ENCODE measurements at regions not wholly inside any gene's neighbourhood (a gene's known extent, or its start where the extent isn't known, plus 50 kb on each side); places are given as distances from the start of the nearest gene placed in this dataset.
A peak's percentile ranks its signal among the peaks of the same experiment; 100 is the strongest.
"Not testable (repeated sequence)": the region's sequence is repeated elsewhere in the genome, so short reads cannot be mapped to it uniquely, and the experiment has no call there.

DNA sequence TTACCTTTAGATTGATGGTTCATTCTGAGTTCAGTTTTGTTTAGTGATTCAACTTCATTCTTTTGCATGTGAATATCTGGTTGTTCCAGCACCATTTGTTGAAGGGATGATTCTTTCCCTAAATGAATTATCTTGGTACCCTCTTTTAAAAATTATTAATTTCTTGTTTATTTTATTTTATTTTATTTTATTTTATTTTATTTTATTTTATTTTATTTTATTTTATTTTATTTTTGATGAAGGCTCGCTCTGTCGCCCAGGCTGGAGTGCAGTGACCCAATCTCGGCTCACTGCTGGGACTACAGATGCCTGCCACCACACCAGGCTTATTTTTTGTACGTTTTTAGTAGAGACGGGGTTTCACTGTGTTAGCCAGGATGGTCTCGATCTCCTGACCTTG is 141.4 kb upstream of the S1PR3 start:
- not testable (repeated sequence) for H3K36me3 ChIP-seq; H3K27me3 ChIP-seq; H3K27ac ChIP-seq; H3K4me3 ChIP-seq; H3K4me1 ChIP-seq; H3K9me3 ChIP-seq (replicated peaks); DNase-seq

DNA sequence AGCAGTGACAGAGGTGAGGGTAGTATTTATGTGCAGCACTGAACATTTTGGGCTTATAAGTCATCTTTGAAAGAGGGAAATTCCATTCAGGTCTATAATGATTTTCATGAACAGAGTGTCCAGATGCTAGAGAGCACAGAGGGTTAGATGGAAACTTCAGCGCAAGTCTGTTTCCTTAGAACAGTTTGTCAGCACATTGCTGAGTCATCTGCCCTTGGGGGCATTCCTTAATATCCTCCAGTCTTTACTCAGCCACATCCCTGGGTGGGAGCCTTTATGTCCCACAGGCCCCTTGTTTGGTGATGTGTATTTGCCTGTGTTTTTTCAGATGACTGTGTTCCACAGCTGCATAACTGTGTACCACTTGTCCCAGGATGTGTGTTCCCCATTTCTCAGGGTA is 138.5 kb upstream of the S1PR3 start:
- Histone ChIP-seq H3K27me3 (no peaks in the 10 kb centered on the region), H3K27ac (no peak overlapping the region), H3K4me1 (no peaks in the 10 kb centered on the region), H3K4me3 (no peak overlapping the region), H3K9me3 (replicated peaks) (no peaks in the 10 kb centered on the region), H3K36me3 (no peaks in the 10 kb centered on the region)
- peak; percentile 39 to 57 for DNase-seq

DNA sequence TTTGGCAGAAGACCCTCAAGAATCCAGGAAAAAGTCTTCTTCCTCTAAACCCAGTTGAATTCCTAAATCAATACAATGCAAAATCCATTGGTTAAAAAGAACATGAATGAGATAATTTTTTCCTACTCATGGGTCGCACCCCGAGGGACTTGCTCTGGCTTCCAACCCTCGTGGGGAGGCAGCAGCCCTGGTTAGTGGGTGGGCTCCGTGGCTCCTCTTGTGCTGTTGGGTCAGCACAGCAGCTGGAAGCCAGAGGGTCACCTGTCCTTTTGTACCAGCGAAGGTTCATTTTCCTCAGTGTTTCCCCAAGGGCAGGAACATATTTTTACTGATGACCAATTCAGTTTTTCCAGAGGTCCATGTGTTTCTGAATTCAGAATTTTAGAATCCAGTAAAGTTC is 120.6 kb upstream of the S1PR3 start:
- H3K27ac ChIP-seq = no peak overlapping the region
- no peaks in the 10 kb centered on the region for H3K4me1 ChIP-seq
- H3K36me3 ChIP-seq = no peaks in the 10 kb centered on the region
- DNase-seq = no peak
- no peaks in the 10 kb centered on the region for H3K27me3 ChIP-seq
- peaks cover 4% of the 10 kb centered on the region; the same call in 1 of the 2 replicates for H3K9me3 ChIP-seq (replicated peaks)
- H3K4me3 ChIP-seq = no peak overlapping the region

DNA sequence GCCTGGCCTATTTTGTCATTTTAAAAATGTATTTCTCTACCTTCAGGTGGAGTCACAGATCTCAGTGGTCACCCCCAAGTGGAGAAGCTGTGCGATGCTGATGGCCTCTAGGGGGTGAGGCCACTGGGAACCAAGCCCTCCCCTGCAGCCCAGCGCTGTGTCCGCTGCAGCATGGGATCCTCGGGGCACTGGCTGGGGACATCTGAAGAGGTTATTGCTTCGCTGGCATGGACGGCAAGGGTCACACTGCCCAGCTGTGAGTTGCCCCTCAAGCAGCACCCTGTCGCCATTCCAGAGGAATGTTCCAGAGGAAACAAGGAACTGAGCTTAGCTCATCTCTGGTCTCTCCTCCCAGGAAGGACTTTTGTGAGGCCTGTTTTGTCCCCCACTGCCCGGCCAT is 119.6 kb upstream of the S1PR3 start:
- no peak for DNase-seq
- H3K27ac ChIP-seq = no peak overlapping the region
- peaks cover 4% of the 10 kb centered on the region; the same call in 1 of the 2 replicates for H3K9me3 ChIP-seq (replicated peaks)
- H3K36me3 ChIP-seq = no peaks in the 10 kb centered on the region
- no peaks in the 10 kb centered on the region for H3K27me3 ChIP-seq
- H3K4me1 ChIP-seq = no peaks in the 10 kb centered on the region
- no peak overlapping the region for H3K4me3 ChIP-seq

DNA sequence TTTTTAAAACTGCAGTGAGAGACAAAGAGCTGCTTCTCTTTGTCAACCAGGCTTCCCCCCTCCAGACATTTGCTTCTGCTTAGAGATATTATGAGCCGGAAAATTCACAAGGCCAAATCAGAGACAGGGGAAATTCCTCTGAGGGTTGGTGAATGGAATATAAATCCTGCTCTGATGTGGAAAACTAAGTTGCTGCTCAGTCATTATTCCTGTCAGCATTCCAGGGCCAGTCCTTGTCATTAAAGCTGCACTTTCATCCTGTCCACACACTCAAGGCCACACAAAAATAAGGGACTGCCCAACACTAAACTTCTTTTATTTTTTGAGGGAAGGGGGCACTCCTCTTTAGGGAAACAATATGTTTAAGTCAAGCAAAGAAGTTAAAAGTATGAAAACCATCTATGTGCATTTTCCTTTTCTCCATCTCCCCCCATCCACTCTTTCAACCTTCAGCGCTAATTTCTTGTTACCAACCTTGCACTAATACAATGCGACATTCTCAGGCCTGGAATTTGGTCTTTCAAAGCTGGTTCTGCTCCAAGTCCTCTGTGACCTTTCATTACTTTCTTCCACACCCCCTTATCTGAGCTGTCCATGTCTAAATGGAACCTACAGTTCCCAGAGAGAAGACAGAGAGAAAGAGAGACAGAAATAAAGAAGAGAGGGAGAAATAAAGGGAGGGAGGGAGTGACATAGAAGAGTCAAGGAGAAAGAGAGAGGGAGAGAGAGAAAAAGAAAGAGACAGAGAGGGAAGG is 118.9 kb upstream of the S1PR3 start:
- H3K9me3 ChIP-seq (replicated peaks) = peaks cover 4% of the 10 kb centered on the region; the same call in 1 of the 2 replicates
- no peaks in the 10 kb centered on the region for H3K27me3 ChIP-seq
- H3K36me3 ChIP-seq = no peaks in the 10 kb centered on the region
- H3K4me3 ChIP-seq = no peak overlapping the region
- H3K27ac ChIP-seq = no peak overlapping the region
- no peaks in the 10 kb centered on the region for H3K4me1 ChIP-seq
- DNase-seq = no peak

DNA sequence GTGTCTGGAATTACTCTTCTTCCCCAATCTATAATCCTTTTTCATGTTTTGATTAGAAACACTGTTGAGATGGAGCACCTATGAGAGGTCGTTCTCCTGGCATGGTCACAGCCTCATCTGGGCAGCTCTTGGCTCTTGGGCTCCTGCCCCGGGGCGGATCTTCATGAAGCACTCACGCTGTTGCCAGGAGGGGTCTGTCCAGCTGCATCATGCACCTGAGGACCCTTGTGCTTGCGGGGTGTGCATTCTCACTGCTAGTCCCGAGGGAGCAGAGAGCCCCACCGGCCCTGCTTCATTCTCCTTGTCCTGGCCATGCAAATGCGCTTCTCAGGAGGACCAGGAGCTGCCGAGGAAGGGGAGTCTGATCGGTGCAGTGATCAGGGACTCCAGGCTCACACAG is 117.6 kb upstream of the S1PR3 start:
- Histone ChIP-seq H3K4me3 (no peak overlapping the region), H3K4me1 (no peaks in the 10 kb centered on the region), H3K27ac (no peak overlapping the region), H3K36me3 (no peaks in the 10 kb centered on the region), H3K9me3 (replicated peaks) (peaks cover 4% of the 10 kb centered on the region; the same call in 1 of the 2 replicates), H3K27me3 (no peaks in the 10 kb centered on the region)
- no peak for DNase-seq

DNA sequence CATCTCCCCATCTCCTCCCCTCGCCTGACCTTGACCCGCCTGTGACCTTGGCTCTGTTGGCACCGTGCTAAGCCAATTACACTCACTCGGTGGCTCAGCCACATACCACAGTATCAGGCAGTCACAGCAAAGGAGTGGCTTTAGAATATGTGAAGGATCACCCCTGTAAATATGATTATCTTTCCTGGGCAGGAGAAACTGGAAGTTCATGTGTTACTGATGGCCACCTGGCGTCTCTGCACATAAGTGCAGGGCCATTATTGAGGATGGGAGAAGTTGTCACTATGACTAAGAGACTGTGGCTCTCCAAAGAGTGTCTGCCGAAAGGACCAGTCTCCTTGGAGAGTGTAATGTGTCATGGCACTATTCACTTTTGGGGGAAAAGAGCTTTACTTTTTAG is 116.9 kb upstream of the S1PR3 start:
- peaks cover under 1% of the 10 kb centered on the region; the same call in 1 of the 2 replicates for H3K9me3 ChIP-seq (replicated peaks)
- no peak for DNase-seq
- H3K4me1 ChIP-seq = no peaks in the 10 kb centered on the region
- H3K27ac ChIP-seq = no peak overlapping the region
- H3K36me3 ChIP-seq = no peaks in the 10 kb centered on the region
- no peak overlapping the region for H3K4me3 ChIP-seq
- no peaks in the 10 kb centered on the region for H3K27me3 ChIP-seq

DNA sequence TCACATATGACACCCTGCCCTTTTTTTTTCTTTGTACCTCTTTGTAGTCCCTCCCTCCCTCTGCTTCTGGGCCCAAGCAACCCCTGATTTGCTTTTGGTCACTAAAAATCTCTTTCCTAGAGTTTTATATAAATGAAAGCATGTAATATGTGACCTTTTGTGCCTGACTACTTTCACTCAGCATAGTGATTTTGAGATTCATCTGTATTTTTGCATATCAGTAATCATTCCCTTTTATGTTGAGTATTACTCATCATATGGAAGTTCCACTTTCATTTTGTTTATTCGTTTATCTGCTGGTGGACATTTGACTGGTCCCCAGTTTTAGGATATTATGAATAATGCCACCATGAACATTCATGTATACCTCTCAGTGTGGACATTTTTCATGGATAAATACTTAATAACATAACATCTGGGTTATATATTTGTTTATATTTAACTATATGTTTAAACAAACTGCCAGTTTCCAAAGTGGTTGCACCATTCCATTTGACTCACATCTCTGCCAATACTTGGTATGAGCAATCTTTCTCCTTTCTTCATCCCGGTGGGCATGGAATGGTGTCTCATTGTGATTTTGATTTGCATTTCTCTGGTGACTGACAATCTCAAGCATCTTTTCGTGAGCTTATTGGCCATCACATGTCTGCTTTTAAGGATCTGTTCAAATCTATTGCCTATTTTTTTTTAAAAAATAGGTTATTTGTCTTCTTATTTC is 115.7 kb upstream of the S1PR3 start:
- no peak for DNase-seq

DNA sequence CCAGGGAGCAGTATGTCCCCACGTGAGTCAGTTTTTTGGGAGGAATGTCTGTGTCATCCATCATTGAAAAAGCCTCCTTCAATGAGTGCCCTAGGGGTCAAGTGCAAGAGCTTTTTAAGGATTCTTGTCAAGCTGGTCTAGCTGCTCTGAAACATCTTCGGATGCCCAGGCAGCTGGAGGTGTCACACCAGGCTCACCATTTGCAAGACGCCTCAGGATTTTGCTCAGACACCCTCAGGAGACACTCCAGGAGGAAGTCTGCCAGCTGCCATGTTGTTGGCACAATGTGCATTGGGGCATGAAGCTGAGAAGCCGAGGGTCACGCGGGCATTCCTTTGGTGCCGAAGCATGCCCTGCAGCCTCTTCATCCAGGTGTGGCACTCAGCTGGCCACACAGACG is 111.1 kb upstream of the S1PR3 start:
- no peaks in the 10 kb centered on the region for H3K27me3 ChIP-seq
- H3K27ac ChIP-seq = no peak overlapping the region
- H3K4me3 ChIP-seq = no peak overlapping the region
- DNase-seq = no peak
- no peaks in the 10 kb centered on the region for H3K9me3 ChIP-seq (replicated peaks)
- no peaks in the 10 kb centered on the region for H3K36me3 ChIP-seq
- H3K4me1 ChIP-seq = no peaks in the 10 kb centered on the region

More for the DNA sequence above, 115.7 kb upstream of the S1PR3 start:
- Histone ChIP-seq H3K4me3 (no peak overlapping the region), H3K27ac (no peak overlapping the region), H3K36me3 (no peaks in the 10 kb centered on the region), H3K27me3 (no peaks in the 10 kb centered on the region), H3K9me3 (replicated peaks) (no peaks in the 10 kb centered on the region), H3K4me1 (no peaks in the 10 kb centered on the region)

DNA sequence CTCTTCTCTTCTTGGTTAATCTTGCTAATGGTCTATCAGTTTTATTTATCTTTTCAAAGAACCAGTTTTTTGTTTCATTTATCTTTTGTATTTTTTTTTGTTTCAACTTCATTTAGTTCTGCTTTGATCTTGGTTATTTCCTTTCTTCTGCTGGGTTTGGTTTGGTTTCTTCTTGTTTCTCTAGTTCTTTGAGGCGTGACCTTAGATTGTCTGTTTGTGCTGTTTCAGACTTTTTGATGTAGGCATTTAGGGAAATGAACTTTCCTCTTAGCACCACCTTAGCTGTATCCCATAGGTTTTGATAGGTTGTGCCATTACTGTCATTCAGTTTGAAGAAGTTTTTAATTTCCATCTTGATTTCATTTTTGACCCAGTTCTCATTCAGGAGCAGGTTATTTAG is 107.0 kb upstream of the S1PR3 start:
- not testable (repeated sequence) for H3K4me3 ChIP-seq, H3K36me3 ChIP-seq, DNase-seq

DNA sequence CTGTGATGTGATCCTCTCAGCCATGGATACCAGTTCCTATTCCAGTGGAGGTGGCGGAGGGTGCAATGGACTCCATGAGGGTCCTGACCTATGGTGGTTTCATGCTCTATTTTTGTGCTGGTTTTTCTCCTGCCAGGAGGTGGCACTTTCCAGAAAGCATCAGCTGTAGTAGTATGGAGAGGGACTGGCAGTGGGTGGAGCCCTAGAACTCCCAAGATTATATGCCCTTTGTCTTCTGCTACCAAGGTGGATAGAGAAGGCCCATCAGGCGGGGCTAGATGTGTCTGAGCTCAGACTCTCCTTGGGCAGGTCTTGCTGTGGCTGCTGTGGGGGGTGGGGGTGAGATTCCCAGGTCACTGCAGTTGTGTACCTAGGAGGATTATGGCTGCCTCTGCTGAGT is 104.5 kb upstream of the S1PR3 start:
- DNase-seq; H3K36me3 ChIP-seq; H3K4me1 ChIP-seq; H3K27me3 ChIP-seq; H3K9me3 ChIP-seq (replicated peaks); H3K4me3 ChIP-seq; H3K27ac ChIP-seq: not testable (repeated sequence)

More for the DNA sequence above, 107.0 kb upstream of the S1PR3 start:
- not testable (repeated sequence) for H3K27me3 ChIP-seq; H3K9me3 ChIP-seq (replicated peaks); H3K27ac ChIP-seq; H3K4me1 ChIP-seq

DNA sequence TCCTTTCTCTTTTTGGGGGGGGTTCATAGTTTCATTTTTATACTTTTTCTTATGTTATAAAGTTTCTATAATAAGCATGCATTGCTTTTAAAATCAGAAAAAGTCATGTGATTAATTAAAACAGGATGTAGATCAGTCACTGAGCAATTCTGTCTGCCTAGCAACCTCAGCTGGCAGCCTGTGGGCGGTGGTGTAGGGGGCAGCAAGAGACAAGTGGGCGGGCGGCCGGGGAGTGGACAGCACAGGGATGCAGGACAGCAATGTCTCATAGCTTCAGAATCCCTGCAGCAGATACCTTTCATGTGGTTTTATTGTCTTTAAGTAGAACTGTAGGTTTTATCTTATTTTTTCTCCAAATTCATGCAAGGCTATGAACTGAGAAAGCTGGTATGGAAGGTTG is 101.9 kb upstream of the S1PR3 start:
- DNase-seq = no peak
- no peak overlapping the region for H3K27ac ChIP-seq
- H3K27me3 ChIP-seq = 0 out of 2 replicates have a peak, but pooled peaks cover 7% of the 10 kb centered on the region

DNA sequence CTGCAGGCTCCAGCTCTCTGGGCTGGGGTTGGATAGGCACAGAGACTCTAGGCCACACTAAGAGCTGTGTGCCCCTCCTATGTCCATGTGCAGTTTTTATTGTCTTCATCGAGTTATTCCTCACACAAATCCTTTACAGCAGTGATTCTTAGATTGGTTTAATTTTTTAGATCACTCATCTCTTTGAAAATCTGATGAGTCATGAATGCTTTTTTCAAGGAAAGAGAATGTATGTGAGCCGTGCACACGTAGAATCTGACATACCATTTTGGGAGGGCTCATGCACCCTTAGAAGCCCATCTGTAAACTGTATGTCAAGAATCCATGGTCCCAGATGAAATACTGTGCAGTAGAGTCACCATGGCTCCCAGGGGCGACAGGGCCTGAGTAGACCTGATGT is 100.7 kb upstream of the S1PR3 start:
- H3K27ac ChIP-seq = no peak overlapping the region
- no peaks in the 10 kb centered on the region for H3K4me1 ChIP-seq
- H3K9me3 ChIP-seq (replicated peaks) = no peaks in the 10 kb centered on the region
- 0 out of 2 replicates have a peak, but pooled peaks cover 7% of the 10 kb centered on the region for H3K27me3 ChIP-seq
- no peak for DNase-seq
- H3K36me3 ChIP-seq = no peaks in the 10 kb centered on the region
- H3K4me3 ChIP-seq = no peak overlapping the region

More for the DNA sequence above, 101.9 kb upstream of the S1PR3 start:
- Histone ChIP-seq H3K36me3 (no peaks in the 10 kb centered on the region), H3K4me3 (no peak overlapping the region), H3K4me1 (no peaks in the 10 kb centered on the region), H3K9me3 (replicated peaks) (no peaks in the 10 kb centered on the region)

DNA sequence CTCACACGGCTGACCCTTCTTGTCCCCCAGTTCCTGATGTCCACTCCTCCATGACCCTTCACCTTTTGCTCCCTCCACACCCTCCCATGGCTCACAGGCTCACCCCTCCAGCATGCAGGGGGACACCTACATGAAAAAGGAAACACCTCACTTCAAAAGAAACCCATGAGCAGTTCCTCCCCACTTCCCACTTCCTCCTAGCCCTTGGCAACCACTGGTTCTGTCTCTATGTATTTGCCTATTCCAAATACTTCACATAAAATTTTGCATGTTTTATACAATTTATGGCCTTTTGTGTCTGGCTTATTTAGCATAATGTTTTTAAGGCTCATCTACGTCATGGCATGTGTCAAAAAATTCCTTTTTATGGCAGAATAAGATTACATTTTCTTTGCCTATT is 100.2 kb upstream of the S1PR3 start:
- H3K27ac ChIP-seq = no peak overlapping the region
- no peaks in the 10 kb centered on the region for H3K36me3 ChIP-seq
- H3K4me3 ChIP-seq = no peak overlapping the region
- no peak for DNase-seq
- 0 out of 2 replicates have a peak, but pooled peaks cover 7% of the 10 kb centered on the region for H3K27me3 ChIP-seq
- no peaks in the 10 kb centered on the region for H3K9me3 ChIP-seq (replicated peaks)
- no peaks in the 10 kb centered on the region for H3K4me1 ChIP-seq

DNA sequence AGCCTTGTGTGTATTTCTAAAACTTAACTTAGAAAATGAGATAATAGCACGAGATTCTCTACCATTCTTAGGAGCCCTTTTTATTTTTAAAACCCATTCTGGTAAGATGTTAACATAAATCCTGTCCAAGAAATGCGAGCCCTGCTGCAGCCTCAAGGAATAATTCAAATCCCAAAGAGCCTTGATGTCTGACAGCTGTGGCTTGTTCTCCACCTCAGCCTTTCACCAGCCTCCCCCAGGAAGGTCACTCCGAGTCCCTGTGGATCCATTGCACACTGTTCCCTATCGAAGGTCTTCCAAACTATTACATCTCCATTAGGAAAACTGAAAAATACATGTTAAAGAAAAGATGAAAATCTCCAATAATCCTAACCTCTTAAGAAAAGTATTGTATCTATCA is 98.5 kb upstream of the S1PR3 start:
- Histone ChIP-seq H3K4me1 (no peaks in the 10 kb centered on the region), H3K9me3 (replicated peaks) (no peaks in the 10 kb centered on the region), H3K4me3 (no peak overlapping the region), H3K36me3 (no peaks in the 10 kb centered on the region), H3K27me3 (0 out of 2 replicates have a peak, but pooled peaks cover 7% of the 10 kb centered on the region), H3K27ac (no peak overlapping the region)
- no peak for DNase-seq

All from SJCRH30 (cell line).